HFFc6 (cell line): ENCODE measurements at regions not wholly inside any gene's neighbourhood (a gene's known extent, or its start where the extent isn't known, plus 50 kb on each side); places are given as distances from the start of the nearest gene placed in this dataset.

ENCODE experiments used
- DNase-seq: peaks from one replicate; pipeline ENCODE4 v3.0.0-alpha.2; 2018
- H3K27ac Mint-ChIP-seq: 2 replicates; pipeline ENCODE4 v1.8.0; 2020; ENCODE audit warnings: mild to moderate bottlenecking, mixed read lengths
- H3K27me3 Mint-ChIP-seq: 2 replicates; pipeline ENCODE4 v1.8.0; 2021; ENCODE audit warnings: mild to moderate bottlenecking, moderate library complexity, mixed read lengths; ENCODE audit not compliant: insufficient read depth
- H3K36me3 Mint-ChIP-seq: 2 replicates; pipeline ENCODE4 v1.8.0; 2021; ENCODE audit warnings: low read depth, mixed read lengths
- H3K4me1 Mint-ChIP-seq: 2 replicates; pipeline ENCODE4 v1.8.0; 2020; ENCODE audit warnings: low read depth, mixed read lengths
- H3K4me3 Mint-ChIP-seq: 2 replicates; pipeline ENCODE4 v1.8.0; 2020; ENCODE audit warnings: mild to moderate bottlenecking, moderate library complexity, mixed read lengths
- H3K9me3 Mint-ChIP-seq: 2 replicates; pipeline ENCODE4 v1.8.0; 2020; ENCODE audit warnings: mild to moderate bottlenecking, mixed read lengths
- TF ChIP-seq, protein P1 (sequence below): fragments of 200-600 bp; sonication (generic); IDR thresholded peaks from 2 replicates; pipeline ENCODE4 v1.5.0; 2021; ENCODE audit warnings: antibody characterized with exemption, mild to moderate bottlenecking

DNA sequence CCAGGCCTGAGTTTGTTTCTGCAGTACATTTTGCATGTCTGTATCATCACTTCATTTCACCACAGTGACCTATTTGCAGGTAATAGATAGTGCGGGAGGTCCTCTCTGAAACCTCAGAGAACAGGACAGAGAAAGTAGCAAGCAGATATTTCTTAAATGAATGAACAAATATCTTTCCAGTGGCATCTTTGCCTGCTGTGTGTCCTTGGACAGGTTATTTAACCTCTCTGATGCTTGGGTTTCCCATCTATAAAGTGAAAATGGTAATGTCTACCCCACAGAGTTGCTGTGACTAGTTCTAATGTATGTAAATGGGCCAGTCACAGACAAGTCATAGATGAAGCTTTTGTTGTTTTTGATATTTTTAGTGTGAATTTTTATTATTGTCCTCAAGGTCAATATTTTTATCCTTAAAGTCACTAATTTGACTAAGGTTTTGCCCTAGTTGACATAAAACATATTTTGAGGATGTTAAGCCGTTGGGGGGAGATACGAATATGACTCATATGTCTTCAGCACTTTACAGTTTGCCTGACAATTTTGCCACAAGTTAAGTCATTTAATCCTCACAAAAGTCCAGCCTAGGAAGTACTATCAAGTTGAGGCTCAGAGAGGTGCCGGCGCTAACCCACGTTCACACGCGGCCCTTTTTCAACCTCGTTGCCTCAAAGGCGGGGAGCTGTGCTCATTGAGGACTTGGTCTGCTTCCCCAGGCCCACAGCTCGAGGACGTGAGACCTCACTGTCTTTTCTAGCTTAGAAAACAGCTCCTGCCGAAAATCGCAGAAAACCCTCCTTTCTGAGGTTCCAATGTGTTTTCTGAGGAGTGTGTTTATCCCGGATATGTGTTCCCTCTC is 126.7 kb upstream of the STX18 start:
- no peaks in the 10 kb centered on the region for H3K36me3 Mint-ChIP-seq
- H3K9me3 Mint-ChIP-seq = no peaks in the 10 kb centered on the region
- TF ChIP-seq, protein P1, sequence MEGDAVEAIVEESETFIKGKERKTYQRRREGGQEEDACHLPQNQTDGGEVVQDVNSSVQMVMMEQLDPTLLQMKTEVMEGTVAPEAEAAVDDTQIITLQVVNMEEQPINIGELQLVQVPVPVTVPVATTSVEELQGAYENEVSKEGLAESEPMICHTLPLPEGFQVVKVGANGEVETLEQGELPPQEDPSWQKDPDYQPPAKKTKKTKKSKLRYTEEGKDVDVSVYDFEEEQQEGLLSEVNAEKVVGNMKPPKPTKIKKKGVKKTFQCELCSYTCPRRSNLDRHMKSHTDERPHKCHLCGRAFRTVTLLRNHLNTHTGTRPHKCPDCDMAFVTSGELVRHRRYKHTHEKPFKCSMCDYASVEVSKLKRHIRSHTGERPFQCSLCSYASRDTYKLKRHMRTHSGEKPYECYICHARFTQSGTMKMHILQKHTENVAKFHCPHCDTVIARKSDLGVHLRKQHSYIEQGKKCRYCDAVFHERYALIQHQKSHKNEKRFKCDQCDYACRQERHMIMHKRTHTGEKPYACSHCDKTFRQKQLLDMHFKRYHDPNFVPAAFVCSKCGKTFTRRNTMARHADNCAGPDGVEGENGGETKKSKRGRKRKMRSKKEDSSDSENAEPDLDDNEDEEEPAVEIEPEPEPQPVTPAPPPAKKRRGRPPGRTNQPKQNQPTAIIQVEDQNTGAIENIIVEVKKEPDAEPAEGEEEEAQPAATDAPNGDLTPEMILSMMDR = no peak
- peaks cover 72% of the 10 kb centered on the region for H3K4me1 Mint-ChIP-seq
- H3K4me3 Mint-ChIP-seq = no peak overlapping the region
- H3K27me3 Mint-ChIP-seq = peaks cover 4% of the 10 kb centered on the region
- DNase-seq = no peak
- H3K27ac Mint-ChIP-seq = no peak overlapping the region

DNA sequence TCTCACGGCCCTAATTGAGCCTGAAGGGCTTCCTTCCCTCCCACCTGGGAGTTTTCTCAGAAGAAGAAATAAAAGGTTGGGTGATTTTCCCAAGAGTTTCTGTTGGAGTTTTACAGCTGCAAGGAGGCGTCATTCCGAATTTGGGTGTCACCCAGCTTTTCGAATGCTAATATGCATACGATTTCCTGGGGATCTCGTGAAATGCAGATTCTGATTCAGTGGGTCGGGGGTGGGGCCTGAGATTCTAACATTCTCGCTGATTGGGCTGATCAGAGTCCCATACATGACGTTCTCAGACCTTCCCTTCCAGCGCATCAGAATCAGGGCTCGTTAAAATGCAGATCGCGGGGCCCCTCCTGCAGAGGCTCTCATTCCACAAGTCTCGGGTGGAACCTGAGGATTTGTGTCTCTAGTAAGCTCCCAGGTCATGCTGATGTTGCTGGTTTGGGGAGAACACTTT is 125.8 kb upstream of the STX18 start:
- H3K27me3 Mint-ChIP-seq = peaks cover 2% of the 10 kb centered on the region; the same call in 1 of the 2 replicates
- peaks cover 71% of the 10 kb centered on the region for H3K4me1 Mint-ChIP-seq
- no peaks in the 10 kb centered on the region for H3K9me3 Mint-ChIP-seq
- DNase-seq = no peak
- TF ChIP-seq, protein P1 = no peak
- H3K4me3 Mint-ChIP-seq = peak overlapping the region; percentile 63; the same call in 1 of the 2 replicates
- H3K36me3 Mint-ChIP-seq = no peaks in the 10 kb centered on the region
- peak overlapping the region; percentile 81 for H3K27ac Mint-ChIP-seq

DNA sequence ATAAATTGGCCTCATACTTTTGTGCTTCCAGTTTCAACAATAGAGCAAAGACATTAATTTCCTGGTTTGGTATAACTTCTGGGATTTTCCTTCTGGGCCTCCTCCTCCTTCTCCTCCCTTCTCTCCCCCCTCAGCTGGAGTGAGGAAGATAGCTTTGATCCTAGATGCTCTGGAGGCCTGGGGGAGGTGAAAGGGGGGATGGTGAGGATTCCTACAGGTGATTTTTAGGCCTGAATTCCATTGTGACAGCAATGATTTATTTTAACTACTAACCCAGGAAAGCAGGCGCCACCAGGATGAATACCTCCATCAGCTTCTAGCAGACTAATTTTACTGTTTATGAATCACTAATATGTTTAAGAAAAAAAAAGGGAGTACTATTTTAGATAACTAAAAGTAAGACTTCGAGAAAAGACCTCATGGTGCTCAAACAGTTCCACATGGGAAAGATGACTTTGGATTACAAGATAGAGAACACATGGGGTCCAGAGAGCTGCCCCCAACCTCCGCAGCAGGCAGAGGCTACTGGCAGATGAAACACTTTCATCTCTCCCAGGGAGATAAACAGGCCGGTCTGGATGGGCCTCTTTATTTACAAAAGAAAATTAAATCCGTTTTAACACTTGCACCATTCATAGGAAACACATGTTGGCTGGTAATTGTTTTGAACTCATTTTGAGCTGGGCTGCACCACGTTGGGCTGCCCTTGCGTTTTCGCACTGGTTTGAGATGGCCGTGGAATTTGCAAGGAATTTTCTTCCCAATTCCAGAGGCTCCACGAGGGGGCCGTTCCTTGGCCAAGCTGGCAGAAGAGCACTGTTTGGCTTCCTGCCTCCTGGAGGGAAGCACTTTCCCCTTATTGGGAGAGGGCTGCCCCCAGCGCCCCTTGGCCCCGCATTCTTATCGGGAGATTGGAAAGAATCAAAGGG is 125.1 kb upstream of the STX18 start:
- TF ChIP-seq, protein P1 = no peak; the same call in 1 of the 2 replicates
- Mint-ChIP-seq H3K27me3 (peaks cover 2% of the 10 kb centered on the region), H3K36me3 (no peaks in the 10 kb centered on the region), H3K27ac (peak overlapping the region; percentile 81), H3K4me1 (peaks cover 70% of the 10 kb centered on the region), H3K9me3 (no peaks in the 10 kb centered on the region), H3K4me3 (peak overlapping the region; percentile 63)
- DNase-seq = peak; percentile 33

DNA sequence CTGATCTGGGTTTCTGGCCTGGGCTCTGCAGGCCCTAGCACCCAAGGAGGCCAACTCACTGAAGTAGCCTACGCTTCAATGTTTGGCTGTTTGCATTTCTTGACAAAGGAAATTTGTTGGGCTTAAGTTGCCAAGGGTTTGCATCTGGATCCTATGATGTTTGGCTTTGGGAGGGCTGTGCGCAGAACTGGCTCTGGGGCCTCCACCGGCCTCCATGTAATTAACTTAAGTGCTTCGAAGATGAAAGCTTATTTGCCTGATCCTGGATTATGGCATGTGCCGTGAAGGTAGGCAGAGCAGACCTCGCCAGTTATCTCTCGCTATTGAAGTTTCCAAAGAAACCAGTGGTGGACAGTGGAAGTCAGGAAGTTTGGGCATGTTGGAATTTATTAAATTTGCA is 124.3 kb upstream of the STX18 start:
- H3K27ac Mint-ChIP-seq = peak overlapping the region; percentile 81
- H3K4me1 Mint-ChIP-seq = peaks cover 65% of the 10 kb centered on the region
- H3K27me3 Mint-ChIP-seq = peaks cover 2% of the 10 kb centered on the region
- TF ChIP-seq, protein P1 = no peak
- H3K4me3 Mint-ChIP-seq = peak overlapping the region; percentile 63
- no peaks in the 10 kb centered on the region for H3K9me3 Mint-ChIP-seq
- DNase-seq = no peak
- H3K36me3 Mint-ChIP-seq = no peaks in the 10 kb centered on the region

DNA sequence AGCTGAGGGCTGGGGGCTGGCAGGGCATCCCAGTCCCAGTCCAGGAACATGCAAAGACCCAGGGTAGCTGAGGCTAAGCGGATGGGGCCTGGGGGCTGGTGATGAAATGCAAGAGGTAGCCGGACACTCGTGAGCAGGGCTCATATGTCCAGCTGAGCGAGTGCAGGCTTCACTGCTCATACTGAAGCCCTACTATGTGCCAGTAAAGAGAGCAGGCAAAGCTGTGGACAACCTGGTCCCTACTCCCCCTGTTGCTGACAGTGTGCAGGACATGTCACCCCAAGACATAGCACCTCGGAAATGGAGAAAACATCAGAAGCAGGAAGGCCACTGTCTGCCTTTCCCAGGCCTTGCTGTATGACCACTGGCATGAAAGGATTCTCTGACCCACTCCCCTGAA is 122.4 kb upstream of the STX18 start:
- H3K4me3 Mint-ChIP-seq = no peak overlapping the region
- H3K27ac Mint-ChIP-seq = no peak overlapping the region
- peaks cover 2% of the 10 kb centered on the region for H3K27me3 Mint-ChIP-seq
- no peaks in the 10 kb centered on the region for H3K36me3 Mint-ChIP-seq
- DNase-seq = no peak
- H3K4me1 Mint-ChIP-seq = peaks cover 73% of the 10 kb centered on the region
- TF ChIP-seq, protein P1 = no peak
- H3K9me3 Mint-ChIP-seq = no peaks in the 10 kb centered on the region
